ENCODE measurements at regions not wholly inside any gene's neighbourhood (a gene's known extent, or its start where the extent isn't known, plus 50 kb on each side); places are given as distances from the start of the nearest gene placed in this dataset.

GRCh38 chr13:86881390-86881789 lies 789.8 kb upstream of the SLITRK5 start:
- WGBS, 2 donors (ENCODE audit: low coverage in 1 of 2) = 68 to 74% methylated on average over 2 of the region's 2 CpGs
- Histone ChIP-seq H3K27me3 (no peaks in the 10 kb centered on the region), H3K36me3 (no peaks in the 10 kb centered on the region), H3K9me3 (no peaks in the 10 kb centered on the region), H3K4me1 (peaks cover 0 to 5% (median 0%) of the 10 kb centered on the region in 4 donors), H3K4me3 (no peak overlapping the region), H3K27ac (no peak overlapping the region)
- intact Hi-C loops (cut with DNase I; ENCODE audit: low total_unique reads) (no loop called here), in situ Hi-C loops (cut with MboI; ENCODE audit: low pct_ligation_motif_present in 1 of 4, low pct_unique_long_range_greater_than_20kb in 1 of 4, low sequenced_read_pairs in 3 of 4) (no loop called here)
- TF ChIP-seq POLR2A (IDR thresholded peaks at IDR 0.05) = no peak
- no peak for TF ChIP-seq CTCF (IDR thresholded peaks at IDR 0.05)
- no peak for TF ChIP-seq EP300 (IDR thresholded peaks at IDR 0.05; ENCODE audit: low read depth)
- no peak for TF ChIP-seq POLR2AphosphoS5 (IDR thresholded peaks at IDR 0.05)
- DNase-seq = no peak

- no peaks in the 10 kb centered on the region for H3K36me3 ChIP-seq
- no peaks in the 10 kb centered on the region for H3K9me3 ChIP-seq
- no peaks in the 10 kb centered on the region for H3K27me3 ChIP-seq
- in situ Hi-C loops (cut with MboI; ENCODE audit: low pct_ligation_motif_present in 1 of 4, low pct_unique_long_range_greater_than_20kb in 1 of 4, low sequenced_read_pairs in 3 of 4) = no loop called here
- no peak overlapping the region for H3K4me3 ChIP-seq
- no peak for DNase-seq
- TF ChIP-seq CTCF (IDR thresholded peaks at IDR 0.05) (no peak), EP300 (IDR thresholded peaks at IDR 0.05; ENCODE audit: low read depth) (no peak), POLR2A (IDR thresholded peaks at IDR 0.05) (no peak)
- H3K27ac ChIP-seq = no peak overlapping the region
- intact Hi-C loops (cut with DNase I; ENCODE audit: low total_unique reads) = no loop called here
- H3K4me1 ChIP-seq = peaks cover 0 to 5% (median 0%) of the 10 kb centered on the region in 4 donors
- 78 to 94% methylated on average over 4 to 5 of the region's 5 CpGs for WGBS, 2 donors (ENCODE audit: low coverage in 1 of 2)
Measured at GRCh38 chr13:86882107-86882506, 789.1 kb upstream of the SLITRK5 start.

GRCh38 chr13:86882835-86883234 lies 788.3 kb upstream of the SLITRK5 start:
- TF ChIP-seq POLR2A (IDR thresholded peaks at IDR 0.05) = no peak
- H3K27me3 ChIP-seq = no peaks in the 10 kb centered on the region
- H3K36me3 ChIP-seq = no peaks in the 10 kb centered on the region
- in situ Hi-C loops (cut with MboI; ENCODE audit: low pct_ligation_motif_present in 1 of 4, low pct_unique_long_range_greater_than_20kb in 1 of 4, low sequenced_read_pairs in 3 of 4) (no loop called here), intact Hi-C loops (cut with DNase I; ENCODE audit: low total_unique reads) (no loop called here)
- 60 to 82% methylated on average over 1 to 3 of the region's 3 CpGs for WGBS, 2 donors (ENCODE audit: low coverage in 1 of 2)
- H3K4me1 ChIP-seq = no peaks in the 10 kb centered on the region
- H3K4me3 ChIP-seq = no peak overlapping the region
- DNase-seq = no peak
- no peak overlapping the region for H3K27ac ChIP-seq
- no peaks in the 10 kb centered on the region for H3K9me3 ChIP-seq

GRCh38 chr13:86892330-86892729 lies 778.8 kb upstream of the SLITRK5 start:
- no peak overlapping the region for H3K27ac ChIP-seq
- H3K4me1 ChIP-seq = no peaks in the 10 kb centered on the region
- 79 to 90% methylated on average over 3 of the region's 3 CpGs for WGBS, 2 donors (ENCODE audit: low coverage in 1 of 2)
- no peaks in the 10 kb centered on the region for H3K9me3 ChIP-seq
- no peak overlapping the region for H3K4me3 ChIP-seq
- DNase-seq = no peak
- no peaks in the 10 kb centered on the region for H3K36me3 ChIP-seq
- in situ Hi-C loops (cut with MboI; ENCODE audit: low pct_ligation_motif_present in 1 of 4, low pct_unique_long_range_greater_than_20kb in 1 of 4, low sequenced_read_pairs in 3 of 4) = no loop called here
- TF ChIP-seq EP300 (IDR thresholded peaks at IDR 0.05; ENCODE audit: low read depth) = no peak
- no peak for TF ChIP-seq CTCF (IDR thresholded peaks at IDR 0.05)
- TF ChIP-seq POLR2AphosphoS5 (IDR thresholded peaks at IDR 0.05) = no peak
- no peak for TF ChIP-seq POLR2A (IDR thresholded peaks at IDR 0.05)
- H3K27me3 ChIP-seq = no peaks in the 10 kb centered on the region
- intact Hi-C loops (cut with DNase I; ENCODE audit: low total_unique reads) = no loop called here

- intact Hi-C loops (cut with DNase I; ENCODE audit: low total_unique reads) = no loop called here
- Histone ChIP-seq H3K4me3 (no peak overlapping the region), H3K4me1 (no peaks in the 10 kb centered on the region), H3K9me3 (no peaks in the 10 kb centered on the region), H3K36me3 (no peaks in the 10 kb centered on the region), H3K27ac (no peak overlapping the region), H3K27me3 (no peaks in the 10 kb centered on the region)
- DNase-seq = no peak
- in situ Hi-C loops (cut with MboI; ENCODE audit: low pct_ligation_motif_present in 1 of 4, low pct_unique_long_range_greater_than_20kb in 1 of 4, low sequenced_read_pairs in 3 of 4) = no loop called here
- WGBS, 2 donors (ENCODE audit: low coverage in 1 of 2) = 59 to 69% methylated on average over 1 of the region's 1 CpG
- no peak for TF ChIP-seq CTCF (IDR thresholded peaks at IDR 0.05)
- TF ChIP-seq POLR2AphosphoS5 (IDR thresholded peaks at IDR 0.05) = no peak
- no peak for TF ChIP-seq POLR2A (IDR thresholded peaks at IDR 0.05)
- no peak for TF ChIP-seq EP300 (IDR thresholded peaks at IDR 0.05; ENCODE audit: low read depth)
Measured at GRCh38 chr13:86900906-86901305, 770.3 kb upstream of the SLITRK5 start.

All from transverse colon (tissue), 4 donors.